ENCODE measurements at regions not wholly inside any gene's neighbourhood (a gene's known extent, or its start where the extent isn't known, plus 50 kb on each side); places are given as distances from the start of the nearest gene placed in this dataset.

DNA sequence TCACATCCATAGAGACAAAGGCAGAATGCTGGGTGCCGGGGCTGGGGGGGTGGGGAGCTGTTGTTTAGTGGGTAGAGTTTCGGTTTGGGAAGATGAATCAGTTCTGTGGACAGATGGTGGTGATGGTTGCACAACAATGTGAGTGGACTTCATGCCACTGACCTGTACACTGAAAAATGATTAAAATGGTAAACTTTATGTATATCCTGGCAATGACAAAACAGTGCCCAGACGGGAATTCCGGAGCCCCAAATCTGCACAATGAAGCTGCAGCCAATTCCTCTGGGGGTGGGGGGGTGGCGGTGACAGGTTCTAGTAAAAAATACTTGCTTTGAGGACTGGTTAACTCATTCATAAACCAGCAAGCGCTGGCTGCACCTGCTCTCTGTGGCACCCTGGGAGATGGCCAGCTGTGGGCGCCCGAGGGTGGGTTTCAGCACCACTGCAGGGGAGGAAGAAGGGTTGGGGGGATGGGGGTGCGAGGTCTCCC is 81.8 kb upstream of the HPCAL1 start:
- TF ChIP-seq CTCF (IDR thresholded peaks at IDR 0.05) (no peak), EP300 (IDR thresholded peaks at IDR 0.05) (no peak)

Measured in ovary (tissue), 3 donors.